ENCODE measurements at regions not wholly inside any gene's neighbourhood (a gene's known extent, or its start where the extent isn't known, plus 50 kb on each side); places are given as distances from the start of the nearest gene placed in this dataset.

DNA sequence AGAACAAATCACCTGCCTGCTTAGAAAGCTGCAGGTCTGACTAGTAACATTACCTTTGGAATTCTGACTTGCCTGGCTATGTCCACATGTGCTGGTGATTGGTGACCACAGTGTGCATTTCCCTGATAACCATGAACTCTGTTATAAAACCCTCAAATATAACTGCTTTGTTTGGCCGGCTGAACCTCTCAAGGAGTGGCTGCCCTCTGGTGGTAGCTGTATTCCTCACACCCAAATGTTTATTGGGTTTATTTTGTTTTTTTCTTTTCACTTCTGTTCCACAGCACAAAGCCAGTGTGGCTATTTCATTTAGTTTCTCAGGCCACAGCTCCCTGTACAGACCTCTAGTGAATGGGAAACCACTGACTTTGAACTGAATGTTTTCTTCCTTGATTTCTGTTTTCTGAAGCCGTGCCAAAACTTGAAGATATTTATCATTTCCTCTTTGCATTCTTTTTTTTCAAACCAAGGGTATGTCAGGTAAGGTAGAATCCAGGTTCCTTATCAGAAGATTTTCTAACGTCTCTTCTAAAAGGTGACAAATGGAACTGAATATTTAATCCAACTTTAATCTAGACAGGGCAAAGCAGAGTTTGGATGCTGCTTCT lies 549.0 kb upstream of the VRK2 start:
- no peaks in the 10 kb centered on the region for H3K4me1 ChIP-seq (ENCODE audit: low read depth)
- peak; percentile 74 for TF ChIP-seq CTCF (IDR thresholded peaks at IDR 0.05; ENCODE audit: low read depth, low read length)
- H3K9me3 ChIP-seq (ENCODE audit: low read depth) = no peaks in the 10 kb centered on the region
- no peaks in the 10 kb centered on the region for H3K36me3 ChIP-seq
- no peak overlapping the region for H3K27ac ChIP-seq
- no peak overlapping the region for H3K4me3 ChIP-seq
- no peaks in the 10 kb centered on the region for H3K27me3 ChIP-seq
- DNase-seq (ENCODE audit: low read depth in 1 of 2, low spot score in 1 of 2) = peak; percentile 60 to 78

- no peak for TF ChIP-seq CTCF (IDR thresholded peaks at IDR 0.05; ENCODE audit: low read depth, low read length)
- Histone ChIP-seq H3K27me3 (no peaks in the 10 kb centered on the region), H3K36me3 (no peaks in the 10 kb centered on the region), H3K4me3 (no peak overlapping the region), H3K9me3 (ENCODE audit: low read depth) (no peaks in the 10 kb centered on the region), H3K27ac (no peak overlapping the region), H3K4me1 (ENCODE audit: low read depth) (no peaks in the 10 kb centered on the region)
- no peak for DNase-seq (ENCODE audit: low read depth in 1 of 2, low spot score in 1 of 2)
These were observed 541.8 kb upstream of the VRK2 start for GRCh38 chr2:57504787-57505186.

DNA sequence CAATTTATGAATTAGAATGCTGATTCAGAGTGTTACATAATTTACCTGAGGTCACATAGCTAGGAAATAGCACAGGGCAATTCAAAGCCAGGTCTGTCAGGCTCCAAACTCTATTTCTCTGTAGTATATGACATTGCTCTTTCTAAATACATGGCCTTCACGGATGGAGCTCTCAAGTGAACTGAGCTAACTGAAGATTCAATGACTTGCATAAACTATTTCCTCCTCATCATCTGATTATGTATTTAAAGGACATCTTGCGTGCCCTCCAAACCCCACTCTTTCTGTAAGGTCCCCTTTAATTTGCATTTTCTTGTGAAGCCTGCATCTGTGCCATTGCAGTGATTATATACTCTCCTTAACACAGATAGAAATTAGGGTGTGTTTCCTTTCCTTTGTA lies 537.4 kb upstream of the VRK2 start:
- no peaks in the 10 kb centered on the region for H3K9me3 ChIP-seq (ENCODE audit: low read depth)
- H3K4me3 ChIP-seq = no peak overlapping the region
- TF ChIP-seq CTCF (IDR thresholded peaks at IDR 0.05; ENCODE audit: low read depth, low read length) = no peak
- H3K4me1 ChIP-seq (ENCODE audit: low read depth) = no peaks in the 10 kb centered on the region
- H3K27ac ChIP-seq = no peak overlapping the region
- no peaks in the 10 kb centered on the region for H3K36me3 ChIP-seq
- no peaks in the 10 kb centered on the region for H3K27me3 ChIP-seq
- DNase-seq (ENCODE audit: low read depth in 1 of 2, low spot score in 1 of 2) = no peak

DNA sequence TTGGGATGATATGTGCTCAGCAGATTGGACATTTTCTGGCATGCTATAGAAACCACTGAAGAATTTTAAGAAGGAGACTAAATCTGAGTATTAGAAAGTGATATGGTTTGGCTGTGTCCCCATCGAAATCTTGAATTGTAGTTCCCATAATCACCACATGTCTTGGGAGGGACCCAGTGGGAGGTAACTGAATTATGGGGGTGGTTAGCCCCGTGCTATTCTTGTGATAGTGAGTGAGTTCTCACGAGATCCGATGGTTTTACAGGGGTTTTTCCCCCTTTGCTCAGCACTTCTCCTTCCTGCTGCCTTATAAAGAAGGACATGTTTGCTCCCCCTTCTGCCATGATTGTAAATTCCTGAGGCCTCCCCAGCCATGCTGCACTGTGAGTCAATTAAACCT lies 535.9 kb upstream of the VRK2 start:
- DNase-seq (ENCODE audit: low read depth in 1 of 2, low spot score in 1 of 2) = no peak
- no peaks in the 10 kb centered on the region for H3K36me3 ChIP-seq
- no peak for TF ChIP-seq CTCF (IDR thresholded peaks at IDR 0.05; ENCODE audit: low read depth, low read length)
- no peaks in the 10 kb centered on the region for H3K27me3 ChIP-seq
- H3K4me1 ChIP-seq (ENCODE audit: low read depth) = no peaks in the 10 kb centered on the region
- H3K9me3 ChIP-seq (ENCODE audit: low read depth) = no peaks in the 10 kb centered on the region
- no peak overlapping the region for H3K4me3 ChIP-seq
- no peak overlapping the region for H3K27ac ChIP-seq

DNA sequence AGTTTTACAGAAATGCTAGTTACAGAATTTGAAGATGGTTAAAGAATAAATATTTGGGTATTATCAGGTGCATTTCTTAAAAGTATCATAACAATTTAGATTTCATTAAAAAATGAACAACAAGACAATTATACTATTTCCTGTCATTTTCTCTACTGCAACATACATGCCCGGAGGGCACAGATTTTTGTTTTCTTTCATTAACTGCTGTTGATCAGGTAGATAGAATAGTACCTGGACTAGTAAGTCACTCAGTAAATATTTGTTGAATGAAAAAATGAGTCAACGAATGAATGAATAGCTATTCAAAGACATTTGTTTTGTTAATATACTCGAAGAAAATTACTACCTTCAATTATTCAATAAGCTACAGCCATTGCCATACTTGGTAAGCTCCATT lies 531.2 kb upstream of the VRK2 start:
- Histone ChIP-seq H3K4me3 (no peak overlapping the region), H3K27me3 (no peaks in the 10 kb centered on the region), H3K4me1 (ENCODE audit: low read depth) (no peaks in the 10 kb centered on the region), H3K36me3 (no peaks in the 10 kb centered on the region), H3K9me3 (ENCODE audit: low read depth) (no peaks in the 10 kb centered on the region), H3K27ac (no peak overlapping the region)
- no peak for TF ChIP-seq CTCF (IDR thresholded peaks at IDR 0.05; ENCODE audit: low read depth, low read length)
- no peak for DNase-seq (ENCODE audit: low read depth in 1 of 2, low spot score in 1 of 2)

All from cardiac muscle cell (in vitro differentiated cells and primary cell).